Activated T-cell treated with anti-CD3 and anti-CD28 coated beads, Interleukin-2, amount 50 U/mL, for 4 hours (primary cell): ENCODE measurements at regions not wholly inside any gene's neighbourhood (a gene's known extent, or its start where the extent isn't known, plus 50 kb on each side); places are given as distances from the start of the nearest gene placed in this dataset.
A peak's percentile ranks its signal among the peaks of the same experiment; 100 is the strongest.
"Not testable (repeated sequence)": the region's sequence is repeated elsewhere in the genome, so short reads cannot be mapped to it uniquely, and the experiment has no call there.

Experiments
- ATAC-seq, 2 donors: fragments of 200-7000 bp; cut with Tn5 transposase; one replicate each; pipeline ENCODE4 v1.10.0; 2021
- DNase-seq: peaks from one replicate; pipeline ENCODE4 v3.0.0-alpha.2; 2020
- H3K27me3 Mint-ChIP-seq: one replicate; pipeline ENCODE4 v1.8.0; 2021; ENCODE audit warnings: low read depth, mixed read lengths
- H3K36me3 Mint-ChIP-seq: one replicate; pipeline ENCODE4 v1.8.0; 2022; ENCODE audit warnings: mixed read lengths; ENCODE audit not compliant: insufficient read depth
- H3K4me1 Mint-ChIP-seq: one replicate; pipeline ENCODE4 v1.8.0; 2021; ENCODE audit warnings: low read depth, mixed read lengths
- H3K4me3 Mint-ChIP-seq: one replicate; pipeline ENCODE4 v1.8.0; 2021; ENCODE audit warnings: mild to moderate bottlenecking, moderate library complexity, mixed read lengths
- H3K9me3 Mint-ChIP-seq: one replicate; pipeline ENCODE4 v1.8.0; 2021; ENCODE audit warnings: mixed read lengths

GRCh38 chr1:233487408-233487807 lies 126.5 kb upstream of the KCNK1 start:
- H3K4me1 Mint-ChIP-seq = no peaks in the 10 kb centered on the region
- DNase-seq (no peak), ATAC-seq (no peak)
- no peaks in the 10 kb centered on the region for H3K36me3 Mint-ChIP-seq
- H3K27me3 Mint-ChIP-seq = peaks cover 18% of the 10 kb centered on the region
- H3K9me3 Mint-ChIP-seq = peaks cover 5% of the 10 kb centered on the region
- H3K4me3 Mint-ChIP-seq = no peak overlapping the region

GRCh38 chr1:233489411-233489810 lies 124.5 kb upstream of the KCNK1 start:
- Mint-ChIP-seq H3K36me3 (no peaks in the 10 kb centered on the region), H3K4me3 (no peak overlapping the region), H3K4me1 (no peaks in the 10 kb centered on the region)

DNA sequence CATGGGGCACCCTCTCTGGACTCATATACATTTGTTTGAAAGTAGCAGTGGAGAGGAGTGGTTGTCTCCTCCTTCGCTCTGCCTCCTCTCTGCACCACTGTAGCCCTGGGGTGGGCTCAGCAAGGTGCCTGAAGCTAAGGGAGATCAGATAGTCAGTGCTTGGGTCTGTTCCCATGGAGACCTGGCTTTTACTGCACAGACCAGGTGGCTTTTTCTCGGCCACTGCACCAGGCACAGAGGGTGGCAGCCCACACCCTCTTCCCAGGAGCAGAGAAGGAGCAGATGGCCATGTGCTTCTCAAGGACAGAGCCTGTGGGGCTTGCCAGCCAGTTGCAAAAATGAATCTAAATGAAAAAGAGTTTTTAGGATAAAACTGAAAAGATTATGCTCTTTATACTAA lies 123.4 kb upstream of the KCNK1 start:
- ATAC-seq (no peak), DNase-seq (no peak)
- H3K27me3 Mint-ChIP-seq = peaks cover 16% of the 10 kb centered on the region
- H3K4me1 Mint-ChIP-seq = no peaks in the 10 kb centered on the region
- H3K9me3 Mint-ChIP-seq = peaks cover 5% of the 10 kb centered on the region
- H3K4me3 Mint-ChIP-seq = no peak overlapping the region
- no peaks in the 10 kb centered on the region for H3K36me3 Mint-ChIP-seq

More at GRCh38 chr1:233489411-233489810, 124.5 kb upstream of the KCNK1 start:
- Mint-ChIP-seq H3K27me3 (peaks cover 19% of the 10 kb centered on the region), H3K9me3 (peaks cover 5% of the 10 kb centered on the region)
- DNase-seq (no peak), ATAC-seq (no peak)

- Mint-ChIP-seq H3K36me3 (no peaks in the 10 kb centered on the region), H3K4me1 (no peaks in the 10 kb centered on the region), H3K9me3 (peaks cover 5% of the 10 kb centered on the region), H3K27me3 (peaks cover 12% of the 10 kb centered on the region), H3K4me3 (no peak overlapping the region)
- DNase-seq (no peak), ATAC-seq (no peak)
Measured at GRCh38 chr1:233491953-233492620, 121.8 kb upstream of the KCNK1 start.

DNA sequence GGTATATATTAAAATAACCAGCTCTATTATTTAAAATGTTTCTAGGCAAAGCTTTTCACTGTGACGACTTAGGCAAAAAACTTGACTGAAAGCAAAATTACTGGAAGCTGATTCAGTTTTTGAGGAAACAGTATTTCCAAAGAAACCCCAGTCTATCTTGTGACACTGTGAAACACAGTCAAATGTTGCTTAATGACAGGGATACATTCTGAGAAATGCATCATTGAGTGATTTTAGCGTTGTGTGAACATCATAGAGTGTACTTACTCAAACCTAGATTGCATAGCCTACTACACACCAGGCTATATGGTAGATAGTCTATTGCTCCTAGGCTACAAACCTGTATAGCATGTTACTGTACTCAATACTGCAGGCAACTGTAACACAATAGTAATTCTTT lies 116.9 kb upstream of the KCNK1 start:
- peaks cover 18% of the 10 kb centered on the region for H3K27me3 Mint-ChIP-seq
- no peaks in the 10 kb centered on the region for H3K36me3 Mint-ChIP-seq
- ATAC-seq = peak; percentile 38 to 43
- no peak for DNase-seq
- no peaks in the 10 kb centered on the region for H3K9me3 Mint-ChIP-seq
- no peaks in the 10 kb centered on the region for H3K4me1 Mint-ChIP-seq
- H3K4me3 Mint-ChIP-seq = no peak overlapping the region

- ATAC-seq (no peak), DNase-seq (no peak)
- no peaks in the 10 kb centered on the region for H3K36me3 Mint-ChIP-seq
- H3K4me3 Mint-ChIP-seq = no peak overlapping the region
- no peaks in the 10 kb centered on the region for H3K9me3 Mint-ChIP-seq
- H3K27me3 Mint-ChIP-seq = peaks cover 19% of the 10 kb centered on the region
- H3K4me1 Mint-ChIP-seq = no peaks in the 10 kb centered on the region
Measured at GRCh38 chr1:233497679-233498078, 116.2 kb upstream of the KCNK1 start.

DNA sequence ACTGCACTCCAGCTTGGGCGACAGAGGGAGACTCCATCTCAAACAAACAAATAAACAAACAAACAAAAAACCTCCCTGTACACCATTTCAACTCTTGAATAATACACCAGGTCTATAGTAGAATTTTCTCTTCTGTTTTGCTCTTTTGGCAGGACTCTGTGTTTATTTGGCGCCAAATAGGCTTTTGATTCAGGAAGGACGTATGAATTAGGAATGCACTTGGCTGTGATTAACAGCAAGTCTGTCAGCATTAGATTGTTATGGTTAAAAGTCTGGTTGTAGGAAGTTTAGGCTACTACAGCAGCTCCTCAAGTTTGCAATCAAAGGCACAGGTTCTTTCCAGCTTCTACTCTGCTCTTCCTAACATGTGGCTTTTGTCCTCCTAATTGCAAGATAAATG lies 113.8 kb upstream of the KCNK1 start:
- Mint-ChIP-seq H3K27me3 (peaks cover 16% of the 10 kb centered on the region), H3K4me1 (no peaks in the 10 kb centered on the region), H3K9me3 (no peaks in the 10 kb centered on the region), H3K4me3 (no peak overlapping the region), H3K36me3 (no peaks in the 10 kb centered on the region)
- no peak for DNase-seq
- ATAC-seq = no peak

GRCh38 chr1:233503366-233503954 lies 110.4 kb upstream of the KCNK1 start:
- no peaks in the 10 kb centered on the region for H3K36me3 Mint-ChIP-seq
- no peak overlapping the region for H3K4me3 Mint-ChIP-seq
- no peak for ATAC-seq
- peaks cover 8% of the 10 kb centered on the region for H3K9me3 Mint-ChIP-seq
- H3K27me3 Mint-ChIP-seq = peaks cover 11% of the 10 kb centered on the region
- no peaks in the 10 kb centered on the region for H3K4me1 Mint-ChIP-seq
- no peak for DNase-seq

- ATAC-seq = peak in 1 of 2 donors; percentile 46
- peaks cover 5% of the 10 kb centered on the region for H3K27me3 Mint-ChIP-seq
- H3K4me3 Mint-ChIP-seq = no peak overlapping the region
- no peaks in the 10 kb centered on the region for H3K36me3 Mint-ChIP-seq
- H3K4me1 Mint-ChIP-seq = no peaks in the 10 kb centered on the region
- peaks cover 8% of the 10 kb centered on the region for H3K9me3 Mint-ChIP-seq
- DNase-seq = no peak
Measured at GRCh38 chr1:233505130-233505529, 108.8 kb upstream of the KCNK1 start.

GRCh38 chr1:233505889-233506288 lies 108.0 kb upstream of the KCNK1 start:
- H3K9me3 Mint-ChIP-seq, H3K36me3 Mint-ChIP-seq, H3K4me3 Mint-ChIP-seq, DNase-seq, H3K4me1 Mint-ChIP-seq, H3K27me3 Mint-ChIP-seq, ATAC-seq: not testable (repeated sequence)

DNA sequence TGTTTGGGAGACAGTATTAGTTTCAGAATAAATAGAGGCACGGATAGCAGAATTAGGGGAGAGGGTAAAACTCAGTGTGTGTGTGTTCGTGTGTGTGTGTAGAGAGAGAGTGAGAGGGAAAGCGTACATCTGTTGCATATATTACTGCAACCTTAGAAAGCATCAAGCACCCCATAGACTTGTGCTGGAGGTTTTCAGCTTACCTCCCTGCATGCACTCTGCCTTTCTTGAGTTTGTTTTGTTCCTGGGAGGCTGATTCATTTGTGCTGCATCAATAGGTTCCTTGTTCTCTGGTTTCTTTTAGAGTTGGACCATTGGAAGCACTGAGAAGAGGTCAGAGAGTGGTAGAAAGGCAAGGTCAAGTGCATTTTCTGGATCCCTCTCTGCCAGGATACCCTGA lies 104.4 kb upstream of the KCNK1 start:
- H3K9me3 Mint-ChIP-seq = peaks cover 8% of the 10 kb centered on the region
- H3K4me3 Mint-ChIP-seq = no peak overlapping the region
- H3K36me3 Mint-ChIP-seq = no peaks in the 10 kb centered on the region
- H3K4me1 Mint-ChIP-seq = no peaks in the 10 kb centered on the region
- no peak for ATAC-seq
- no peak for DNase-seq
- no peaks in the 10 kb centered on the region for H3K27me3 Mint-ChIP-seq

DNA sequence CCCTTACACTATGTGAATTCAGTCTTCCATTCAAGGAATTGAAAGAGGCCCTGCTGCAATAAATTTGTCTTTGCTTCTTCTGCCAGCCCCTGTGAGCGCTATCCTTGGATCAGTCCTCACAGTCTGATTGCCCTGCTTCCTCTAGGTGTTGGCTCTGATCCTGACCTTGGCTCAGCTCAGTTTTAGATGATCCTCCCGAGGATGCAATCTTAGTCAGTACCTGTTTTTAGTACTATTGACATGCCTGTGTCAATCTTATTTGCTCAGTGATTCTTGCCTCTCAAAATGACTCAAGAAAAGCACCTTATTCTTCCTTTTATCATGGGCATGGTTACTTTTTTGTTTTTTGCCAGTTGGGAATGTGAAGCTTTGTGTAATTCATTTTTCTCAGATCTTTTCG lies 101.4 kb upstream of the KCNK1 start:
- Mint-ChIP-seq H3K4me3 (no peak overlapping the region), H3K4me1 (no peaks in the 10 kb centered on the region), H3K9me3 (no peaks in the 10 kb centered on the region), H3K36me3 (no peaks in the 10 kb centered on the region), H3K27me3 (no peaks in the 10 kb centered on the region)
- DNase-seq = no peak
- ATAC-seq = no peak

GRCh38 chr1:233513431-233513830 lies 100.5 kb upstream of the KCNK1 start:
- Mint-ChIP-seq H3K4me3 (no peak overlapping the region), H3K4me1 (no peaks in the 10 kb centered on the region), H3K27me3 (peaks cover under 1% of the 10 kb centered on the region), H3K9me3 (no peaks in the 10 kb centered on the region), H3K36me3 (no peaks in the 10 kb centered on the region)
- ATAC-seq (no peak), DNase-seq (no peak)

- Mint-ChIP-seq H3K36me3 (no peaks in the 10 kb centered on the region), H3K9me3 (no peaks in the 10 kb centered on the region), H3K27me3 (peaks cover 2% of the 10 kb centered on the region), H3K4me1 (no peaks in the 10 kb centered on the region), H3K4me3 (no peak overlapping the region)
- DNase-seq = no peak
- no peak for ATAC-seq
Measured at GRCh38 chr1:233514946-233515391, 98.9 kb upstream of the KCNK1 start.

DNA sequence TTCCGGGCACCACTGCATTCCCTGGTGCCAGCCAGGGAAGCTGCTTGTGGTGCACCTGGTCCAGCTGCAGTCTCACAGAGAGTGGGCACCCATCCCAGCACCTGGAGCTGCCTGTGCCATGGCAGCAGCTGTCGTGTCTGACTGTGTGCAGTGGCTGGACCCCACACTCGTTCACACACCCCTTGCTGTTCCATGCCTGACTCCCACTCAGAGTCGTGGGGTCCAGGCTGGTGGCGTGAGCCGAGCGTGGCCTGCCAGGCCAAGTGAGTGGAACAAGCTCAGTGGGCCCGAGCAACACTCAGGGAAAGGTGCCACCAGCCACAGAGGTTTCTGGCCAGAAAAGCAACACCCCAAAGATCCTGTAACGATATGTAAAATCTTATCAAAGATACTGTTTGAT lies 97.2 kb upstream of the KCNK1 start:
- H3K27me3 Mint-ChIP-seq = peaks cover 2% of the 10 kb centered on the region
- no peak for DNase-seq
- no peaks in the 10 kb centered on the region for H3K4me1 Mint-ChIP-seq
- no peaks in the 10 kb centered on the region for H3K36me3 Mint-ChIP-seq
- H3K4me3 Mint-ChIP-seq = no peak overlapping the region
- no peaks in the 10 kb centered on the region for H3K9me3 Mint-ChIP-seq
- no peak for ATAC-seq
